C1 segment of cervical spinal cord (tissue), 14 donors: ENCODE measurements at regions not wholly inside any gene's neighbourhood (a gene's known extent, or its start where the extent isn't known, plus 50 kb on each side); places are given as distances from the start of the nearest gene placed in this dataset.
"Not testable (repeated sequence)": the region's sequence is repeated elsewhere in the genome, so short reads cannot be mapped to it uniquely, and the experiment has no call there.

ENCODE experiments used
- DNase-seq, 14 donors: peaks; one replicate each; lab custom pipeline; 2025; lab: John Stamatoyannopoulos, UW

DNA sequence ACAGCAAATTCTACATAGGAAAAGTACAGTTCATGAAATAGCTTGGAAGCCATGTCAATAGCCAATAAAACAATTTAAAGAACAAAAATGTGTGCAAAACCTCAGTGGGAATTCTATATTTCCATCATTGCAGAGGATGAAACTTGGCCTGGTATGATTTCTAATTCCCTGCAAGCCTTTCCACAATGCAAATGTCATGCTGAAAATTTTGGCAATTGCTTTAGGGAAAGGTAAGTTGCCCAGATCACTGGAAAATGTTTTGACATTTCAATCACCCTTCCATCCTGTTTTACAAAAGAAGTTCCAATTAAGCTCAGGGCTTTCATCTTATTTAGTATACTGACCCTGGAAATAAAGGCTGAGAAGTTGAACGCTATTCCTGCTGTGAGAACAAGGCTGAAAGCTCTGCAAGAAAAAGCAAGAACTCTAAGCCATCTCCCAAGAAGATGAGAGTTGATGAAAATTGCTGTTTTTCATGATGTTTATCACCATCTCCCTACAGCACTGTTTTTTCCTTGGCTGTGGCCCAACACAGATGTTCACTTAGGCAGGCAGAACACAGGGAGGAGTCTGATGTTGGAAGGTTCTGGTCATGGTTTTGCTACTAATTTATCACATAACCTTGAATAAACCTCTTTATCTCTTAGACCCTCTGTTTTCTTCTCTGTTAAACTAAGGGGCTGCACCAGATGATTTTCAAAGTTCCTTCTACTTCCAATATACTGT lies 263.7 kb downstream of the KCTD12 start:
- peak in 1 of 14 donors; percentile 25 for DNase-seq

DNA sequence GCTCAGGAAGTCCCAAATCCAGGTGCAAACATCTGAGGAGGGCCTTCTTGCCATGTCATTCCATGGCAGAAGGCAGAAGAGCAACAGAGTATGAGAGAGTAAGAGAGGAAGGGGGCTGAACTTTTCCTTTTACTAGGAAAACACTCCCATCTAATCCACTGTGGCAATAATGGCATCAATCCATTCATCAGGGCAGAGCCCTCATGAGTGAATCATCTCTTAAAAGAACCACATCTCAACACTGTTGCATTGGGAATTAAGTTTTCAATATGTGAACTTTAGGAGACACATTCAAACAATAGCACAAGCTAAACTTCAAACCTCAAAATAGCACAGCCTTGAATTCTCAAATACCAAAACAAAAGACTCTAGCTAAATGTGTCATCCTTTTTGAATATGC lies 264.5 kb downstream of the KCTD12 start:
- DNase-seq: no peak

DNA sequence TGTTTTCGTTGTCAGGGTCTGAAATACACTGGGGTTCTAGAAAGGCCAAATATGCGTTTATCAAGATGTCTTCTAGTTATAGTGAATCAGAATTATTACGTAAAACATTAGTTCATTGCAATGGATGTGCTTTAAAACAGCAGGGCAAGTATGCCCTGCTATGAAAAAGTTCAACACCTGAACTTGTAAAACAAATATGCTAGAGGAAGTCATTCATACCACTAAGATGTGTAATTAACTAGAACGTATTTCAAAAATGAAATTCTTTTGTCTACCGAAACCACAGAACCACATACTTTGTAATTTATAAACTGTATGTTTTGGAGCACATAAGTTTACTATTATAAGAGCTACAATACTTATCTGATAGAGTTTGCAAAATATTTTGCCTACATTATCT lies 266.2 kb downstream of the KCTD12 start:
- no peak for DNase-seq

DNA sequence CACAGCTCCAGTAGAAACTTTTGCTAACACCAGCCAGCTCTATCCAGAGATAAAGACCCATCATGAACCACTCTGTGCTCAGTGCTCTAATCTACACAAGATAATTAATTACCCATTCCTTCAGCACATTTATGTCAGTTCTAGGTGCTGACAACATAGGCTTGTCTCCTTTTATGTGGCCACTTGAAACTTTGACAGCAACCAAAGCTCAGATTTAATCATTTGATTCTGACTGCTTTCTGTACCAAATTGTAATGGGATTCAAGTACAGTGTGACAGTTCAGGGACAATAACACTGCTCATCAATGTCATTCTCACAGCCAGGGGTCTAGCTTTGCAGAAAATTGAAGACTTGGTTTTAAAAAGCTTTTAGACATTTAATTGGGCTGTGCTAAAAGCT lies 266.6 kb downstream of the KCTD12 start:
- no peak for DNase-seq

DNA sequence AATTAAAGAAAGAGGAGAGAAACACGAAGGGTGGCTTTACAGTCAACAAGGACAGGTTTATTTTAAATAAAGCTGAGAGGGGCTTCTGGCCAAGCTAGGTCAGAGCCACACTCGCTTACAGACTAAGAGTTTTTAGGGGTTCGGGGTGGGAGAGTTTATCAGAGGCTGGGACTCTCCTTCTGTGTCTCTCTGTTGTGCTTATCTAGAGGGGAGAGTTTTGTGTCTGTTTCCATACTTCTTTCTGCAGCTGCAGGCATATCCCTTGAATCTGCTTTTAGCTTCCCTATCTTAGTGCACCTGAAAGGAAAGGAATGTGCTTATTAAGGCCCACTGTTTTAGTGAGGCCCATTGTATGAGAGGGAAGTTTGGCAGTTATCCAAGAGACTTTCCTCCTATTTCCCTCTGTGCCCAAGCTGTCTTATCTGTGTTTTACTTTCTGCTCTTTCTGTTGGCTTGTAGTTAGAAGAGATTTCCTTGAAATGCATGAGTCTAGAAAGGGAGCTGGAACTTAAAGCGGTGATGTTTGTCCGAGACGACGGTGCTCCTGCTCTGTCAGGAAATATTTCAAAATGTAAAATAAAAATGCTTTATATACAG lies 275.3 kb downstream of the KCTD12 start:
- DNase-seq: no peak

DNA sequence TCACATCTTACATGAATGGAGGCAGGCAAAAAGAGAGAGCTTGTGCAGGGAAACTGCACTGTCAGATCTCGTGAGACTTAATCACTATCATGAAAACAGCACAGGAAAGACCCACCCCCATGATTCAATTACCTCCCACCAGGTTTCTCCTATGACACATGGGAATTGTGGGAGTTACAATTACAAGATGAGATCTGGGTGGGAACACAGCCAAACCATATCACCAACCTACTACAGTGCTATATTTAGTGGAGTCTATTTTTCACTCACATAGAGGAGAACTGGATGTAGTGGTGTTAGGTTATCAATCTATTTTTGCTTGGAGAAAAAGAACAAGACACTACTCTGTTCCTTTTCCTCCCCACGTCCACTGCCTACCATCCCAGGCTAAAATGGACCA lies 276.6 kb downstream of the KCTD12 start:
- no peak for DNase-seq

DNA sequence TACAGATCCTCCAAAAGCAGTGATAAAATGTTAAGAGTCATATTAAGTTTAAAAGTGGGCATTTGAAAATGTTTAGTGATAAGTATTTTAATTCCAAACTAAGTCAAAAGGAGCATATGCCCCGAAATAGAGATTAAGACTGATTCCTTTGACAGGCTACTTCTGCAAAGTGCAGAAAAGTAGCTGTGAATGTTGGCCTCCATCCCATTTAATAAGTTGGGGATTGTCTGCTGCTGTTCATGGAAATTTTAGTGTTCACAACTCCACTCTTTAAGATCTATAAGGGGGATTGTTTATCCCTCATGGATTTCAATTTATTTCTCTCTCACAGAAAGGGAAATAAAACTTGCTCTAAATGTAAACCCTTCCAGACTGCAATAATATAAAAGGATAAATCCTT lies 278.3 kb downstream of the KCTD12 start:
- DNase-seq: no peak

DNA sequence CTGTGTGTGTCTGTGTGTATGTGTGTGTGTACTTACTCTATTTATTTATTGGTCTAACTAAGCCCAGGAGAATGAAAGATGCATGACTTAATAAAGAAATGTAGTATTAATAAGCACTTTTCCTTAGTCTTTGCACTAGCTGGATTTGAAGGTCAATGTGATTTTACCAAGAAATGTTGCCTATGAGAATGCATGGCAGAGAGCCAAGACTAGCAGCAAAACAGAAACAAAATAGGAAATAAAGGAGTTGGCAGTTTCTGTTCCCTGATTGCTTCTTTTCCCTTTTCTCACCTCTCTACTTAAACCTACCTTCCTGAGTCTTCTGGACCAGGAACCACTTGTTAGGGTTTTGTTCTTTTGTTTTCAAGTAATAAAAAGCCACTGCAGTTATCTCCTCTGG lies 286.1 kb downstream of the KCTD12 start:
- DNase-seq: no peak

DNA sequence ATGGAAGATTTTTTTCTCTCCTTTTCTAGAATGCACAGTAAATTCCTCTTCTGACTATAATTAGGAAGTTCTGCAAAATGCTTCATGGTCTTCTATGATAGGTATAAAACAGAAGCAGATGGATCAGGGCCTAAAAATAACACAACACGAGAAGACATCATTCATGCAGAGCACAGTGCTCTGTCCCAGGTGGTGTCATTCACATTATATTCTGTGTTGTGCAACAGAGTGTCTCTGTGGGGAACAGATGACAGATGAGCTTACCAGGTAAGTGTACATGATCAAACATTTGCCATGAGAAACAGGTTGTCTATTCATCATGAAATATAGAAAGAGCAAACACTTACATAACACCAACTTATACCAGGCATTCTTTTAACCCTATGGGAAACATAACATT lies 288.3 kb downstream of the KCTD12 start:
- peak in 1 of 14 donors; percentile 79 for DNase-seq

DNA sequence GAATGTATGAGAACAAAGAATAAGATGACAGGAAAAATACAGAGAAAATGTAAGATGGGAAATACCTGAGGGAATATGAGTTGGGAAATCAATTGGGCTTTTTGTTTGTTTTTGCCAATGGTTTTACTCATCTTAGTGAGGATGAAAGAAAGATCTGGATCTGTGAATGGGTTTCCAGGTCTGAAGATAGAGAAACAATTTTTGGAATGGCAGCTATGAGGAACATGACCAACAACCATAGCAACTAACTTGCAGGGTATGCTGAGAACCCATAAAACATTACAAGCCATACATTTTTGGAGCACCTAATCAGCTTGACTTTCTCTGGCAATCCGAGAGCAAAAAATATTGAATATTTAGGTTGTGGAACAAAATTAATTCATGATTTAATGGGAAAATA lies 290.0 kb downstream of the KCTD12 start:
- no peak for DNase-seq

DNA sequence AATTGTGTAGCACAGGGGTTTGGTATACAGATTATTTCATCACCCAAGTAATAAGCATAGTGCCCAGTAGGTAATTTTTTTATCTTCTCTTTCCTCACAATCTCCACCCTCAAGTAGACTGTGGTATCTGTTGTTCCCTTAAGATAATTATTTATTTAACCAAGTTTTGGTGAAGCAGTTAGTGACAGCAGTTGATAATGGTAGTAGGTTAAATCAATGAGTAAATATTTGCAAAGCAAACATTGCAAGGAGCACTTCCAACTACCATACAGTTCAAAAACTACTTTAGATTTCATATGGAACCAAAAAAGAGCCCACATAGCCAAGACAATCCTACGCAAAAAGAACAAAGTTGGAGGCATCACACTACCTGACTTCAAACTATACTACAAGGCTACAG lies 291.8 kb downstream of the KCTD12 start:
- no peak for DNase-seq

DNA sequence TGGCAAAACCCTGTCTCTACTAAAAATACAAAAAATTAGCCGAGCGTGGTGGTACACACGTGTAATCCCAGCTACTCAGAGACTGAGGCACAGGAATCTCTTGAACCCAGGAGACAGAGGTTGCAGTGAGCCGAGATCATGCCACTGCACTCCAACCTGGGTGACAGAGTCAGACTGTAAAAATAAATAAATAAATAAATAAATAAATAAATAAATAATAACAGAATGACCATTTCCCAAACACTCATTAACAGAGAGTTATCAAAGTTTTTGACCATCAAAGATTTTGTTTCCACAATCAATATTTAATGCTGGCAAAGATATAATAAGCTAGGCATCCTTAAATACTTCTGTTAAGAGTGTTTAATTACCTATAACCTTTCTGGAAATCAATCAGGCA lies 299.4 kb downstream of the KCTD12 start:
- no peak for DNase-seq

DNA sequence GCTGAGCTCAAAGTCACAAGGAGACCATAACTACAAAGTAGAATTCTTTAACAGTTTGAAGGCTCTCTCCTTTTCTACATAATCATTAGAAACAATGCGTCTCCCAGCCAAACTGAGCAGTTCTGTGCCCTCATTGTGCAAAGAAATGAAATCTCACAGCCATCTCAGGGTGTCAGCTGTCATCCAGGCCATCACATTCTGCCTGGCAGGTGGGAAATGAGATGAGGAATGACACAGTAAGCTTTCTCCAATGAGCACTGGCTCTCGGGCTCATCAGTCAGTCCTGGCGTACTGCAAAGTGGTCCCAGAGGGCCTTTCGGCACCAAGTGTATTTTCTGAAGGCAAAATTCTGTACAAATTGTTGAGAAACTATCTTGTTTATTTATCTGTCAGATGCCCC lies 306.5 kb downstream of the KCTD12 start:
- no peak for DNase-seq

DNA sequence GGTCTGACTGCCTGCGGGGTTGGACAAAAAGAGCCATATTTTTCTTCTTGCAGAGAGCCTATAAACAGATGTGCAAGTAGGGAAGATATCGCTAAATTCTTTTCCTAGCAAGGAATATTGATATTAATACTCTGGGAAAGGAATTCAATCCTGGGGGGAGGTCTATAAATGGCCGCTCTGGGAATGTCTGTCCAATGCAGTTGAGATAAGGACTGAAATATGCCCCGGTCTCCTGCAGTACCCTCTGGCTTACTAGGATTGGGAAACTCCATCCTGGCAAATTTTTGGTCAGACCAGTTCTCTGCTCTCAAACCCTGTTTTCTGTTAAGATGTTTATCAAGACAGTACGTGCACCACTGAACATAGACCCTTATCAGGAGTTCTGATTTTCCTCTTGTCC lies 310.6 kb downstream of the KCTD12 start:
- not testable (repeated sequence) for DNase-seq

DNA sequence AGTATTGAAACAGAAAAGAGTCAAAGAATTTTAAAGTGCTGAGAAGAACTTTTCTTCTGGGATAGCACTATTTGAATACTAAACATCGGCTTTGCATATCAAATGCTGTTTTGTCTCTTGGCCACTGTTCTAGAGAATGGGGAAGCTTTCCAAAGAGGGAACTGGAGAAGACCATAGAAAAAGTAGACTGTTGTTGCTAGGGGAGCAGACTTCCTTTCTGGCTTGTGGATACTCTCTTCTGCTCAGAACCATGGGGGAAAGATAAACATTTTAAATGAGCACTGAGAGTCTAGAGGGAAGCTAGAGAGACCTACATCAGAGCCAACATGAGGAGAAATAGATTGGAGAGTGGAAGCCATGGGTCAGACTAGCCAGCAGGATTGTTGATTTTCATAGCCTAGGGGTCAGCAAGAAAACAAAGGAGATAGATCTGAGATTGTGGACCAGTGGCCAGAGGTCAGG lies 315.7 kb downstream of the KCTD12 start:
- peak in 2 of 14 donors; percentile 5 for DNase-seq

DNA sequence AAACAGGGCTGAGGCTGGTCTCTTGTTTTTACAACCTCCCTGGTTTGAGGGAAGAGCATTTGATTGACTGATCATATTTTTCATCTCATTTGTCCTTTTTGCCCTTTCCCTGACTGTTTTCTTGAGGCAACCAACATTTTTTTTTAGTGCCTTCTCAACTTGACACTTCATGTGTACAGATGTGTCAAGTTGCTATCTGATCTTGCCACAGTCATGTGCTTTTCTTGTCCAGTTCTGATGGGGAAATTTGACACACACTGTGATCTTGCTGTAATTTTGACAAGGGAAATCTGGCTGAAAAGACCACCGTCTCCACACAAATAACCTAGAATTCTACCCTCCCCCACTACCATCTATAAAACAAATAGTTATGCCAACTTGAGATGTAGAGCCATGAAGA lies 329.6 kb downstream of the KCTD12 start:
- no peak for DNase-seq

DNA sequence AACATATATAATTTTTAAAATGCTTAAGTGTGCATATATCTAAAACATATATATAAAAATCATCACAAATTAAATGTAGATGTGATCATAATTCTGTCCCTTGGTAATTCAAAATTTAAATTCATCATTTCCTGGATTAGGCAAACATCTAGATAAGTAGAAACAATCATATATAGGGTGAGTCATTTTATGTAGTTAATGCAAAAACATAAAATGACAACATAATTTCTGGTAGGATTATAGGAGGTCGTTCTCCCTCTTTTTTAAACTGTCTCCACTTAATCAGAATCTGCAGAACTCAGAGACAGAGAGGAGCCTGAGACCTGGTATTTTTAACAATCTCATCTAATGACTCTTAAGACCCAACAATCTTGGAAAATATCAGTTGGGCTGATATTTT lies 333.4 kb downstream of the KCTD12 start:
- no peak for DNase-seq

DNA sequence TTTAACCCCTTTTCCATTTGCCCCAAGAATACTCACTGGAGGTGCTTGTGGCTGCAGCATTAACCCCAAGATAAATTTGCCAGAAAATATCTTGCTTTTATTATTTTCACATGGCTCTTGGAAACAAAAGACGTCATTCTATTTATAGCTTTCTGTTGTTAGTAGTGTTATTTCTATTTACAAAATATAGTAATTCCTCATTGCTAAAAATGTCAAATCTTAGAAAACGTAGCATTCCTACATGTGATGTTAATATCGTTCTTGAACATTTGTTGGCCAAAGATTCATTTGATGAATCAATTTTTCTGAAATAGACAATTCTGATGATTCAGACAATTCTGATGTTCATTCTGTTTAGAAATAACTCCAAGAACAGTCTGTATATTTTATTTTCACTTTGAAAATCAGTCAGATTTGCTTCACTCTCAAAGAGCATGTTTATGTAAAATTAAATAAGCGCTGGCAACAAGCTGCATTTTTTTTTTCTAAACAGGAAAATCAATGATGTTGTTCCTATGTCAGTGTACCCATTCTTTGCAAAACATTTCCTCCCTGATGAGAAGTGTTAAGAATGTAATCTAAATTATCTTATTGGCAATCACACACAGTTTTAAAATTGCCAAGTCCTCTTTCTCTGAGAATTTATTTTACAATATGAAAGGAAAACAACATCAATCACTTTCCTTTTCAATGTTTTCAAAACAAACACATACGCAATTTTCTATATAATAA lies 334.0 kb downstream of the KCTD12 start:
- no peak for DNase-seq

DNA sequence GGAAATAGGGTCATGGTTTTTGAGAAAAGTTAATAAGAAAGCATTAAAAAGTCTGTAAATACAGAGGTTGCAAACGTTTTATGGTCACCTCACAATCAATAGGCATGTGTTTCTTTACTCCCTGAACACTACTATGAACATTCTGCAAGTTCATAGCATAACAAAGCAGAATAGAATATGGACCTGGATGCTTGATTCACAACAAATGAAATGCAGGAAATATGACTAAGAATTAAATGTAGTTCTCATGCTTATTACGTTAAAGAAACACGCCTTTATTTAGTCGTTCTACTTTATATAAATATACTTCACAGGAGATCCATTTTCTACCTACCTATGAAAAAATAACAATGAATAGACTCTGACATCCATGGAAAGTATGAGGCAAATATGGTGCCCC lies 344.0 kb downstream of the KCTD12 start:
- DNase-seq: no peak

DNA sequence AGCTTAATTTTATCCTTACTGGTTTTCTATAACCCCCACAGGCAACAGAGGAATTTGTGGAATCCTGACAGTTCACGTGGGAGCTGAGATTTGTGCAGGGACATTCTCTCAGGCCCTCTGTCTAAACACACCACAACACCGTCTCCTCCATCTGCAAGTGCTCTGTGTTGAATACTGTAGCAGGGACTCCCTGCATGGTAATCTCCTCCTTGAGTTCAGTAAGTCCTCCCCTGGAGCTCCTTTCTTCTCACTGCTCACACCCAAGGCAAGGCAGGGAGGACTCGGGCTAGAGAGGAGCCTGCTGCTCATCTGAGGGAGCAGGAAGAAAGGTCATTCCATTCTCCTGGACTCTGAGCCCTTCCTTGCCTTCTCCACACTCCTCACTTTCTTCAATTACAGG lies 348.2 kb downstream of the KCTD12 start:
- DNase-seq: no peak

DNA sequence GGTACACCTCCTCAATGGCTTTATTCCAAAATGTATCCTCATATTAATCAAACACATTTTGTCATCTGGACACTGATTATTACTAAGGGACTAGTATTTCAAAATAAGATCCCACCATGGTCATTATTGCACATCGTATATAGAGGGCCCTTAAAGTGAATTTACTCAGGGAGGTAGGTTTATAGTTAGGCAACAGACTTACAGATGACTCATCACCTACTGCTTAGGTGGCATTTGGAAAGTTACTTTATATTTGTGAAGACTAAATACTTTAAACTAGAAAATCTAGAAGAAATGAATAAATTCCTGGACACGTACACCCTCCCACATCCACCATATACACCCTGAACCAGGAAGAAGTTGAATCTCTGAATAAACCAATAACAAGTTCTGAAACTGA lies 353.0 kb downstream of the KCTD12 start:
- no peak for DNase-seq

DNA sequence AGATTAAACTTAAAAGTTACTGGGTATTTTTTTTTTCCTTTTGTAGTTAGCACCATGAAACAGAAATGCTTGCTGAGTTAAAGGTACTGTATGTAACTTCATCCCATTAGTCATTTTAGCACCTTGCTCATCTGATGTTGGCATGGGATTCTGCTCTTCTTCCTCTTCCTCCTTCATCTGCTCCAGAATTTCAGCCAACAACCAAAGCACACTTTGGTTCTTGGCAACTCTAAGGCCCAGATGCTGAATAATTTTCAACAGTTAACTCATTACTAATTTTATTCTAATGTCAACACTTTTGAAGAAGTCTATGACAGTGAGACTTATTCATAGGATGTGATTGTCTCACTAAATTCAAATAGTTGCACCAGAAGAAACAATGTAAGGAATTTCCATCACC lies 359.2 kb downstream of the KCTD12 start:
- DNase-seq: no peak

DNA sequence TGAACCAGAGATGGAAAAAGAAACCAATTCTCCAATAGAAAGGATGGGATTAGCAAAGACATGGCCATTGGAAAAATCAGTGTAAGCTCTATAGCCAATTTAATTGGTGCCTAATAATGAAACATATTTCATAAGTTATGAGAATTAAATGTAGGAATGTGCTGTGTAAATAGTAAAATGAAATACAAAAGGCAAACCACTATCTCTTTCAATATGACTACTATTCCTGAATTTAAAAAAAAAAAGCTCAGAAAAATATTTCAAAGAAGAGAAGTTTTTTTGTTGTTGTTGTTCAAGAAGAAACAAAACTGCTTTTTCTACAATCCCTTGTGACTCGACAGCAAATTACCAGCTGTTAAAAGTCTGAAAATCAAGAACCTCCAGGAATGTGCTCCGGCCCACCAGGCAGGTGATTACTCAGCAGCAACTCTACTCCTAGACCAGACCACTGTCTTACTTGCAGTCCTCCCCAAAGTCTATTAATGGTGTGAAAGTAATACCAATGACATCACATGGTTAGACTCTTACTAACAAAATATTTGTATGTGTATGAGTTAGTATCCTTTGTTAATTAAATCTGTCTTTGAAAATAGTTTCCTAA lies 362.4 kb downstream of the KCTD12 start:
- DNase-seq: no peak
